GM18868 (cell line): ENCODE measurements at regions not wholly inside any gene's neighbourhood (a gene's known extent, or its start where the extent isn't known, plus 50 kb on each side); places are given as distances from the start of the nearest gene placed in this dataset.
"Not testable (repeated sequence)": the region's sequence is repeated elsewhere in the genome, so short reads cannot be mapped to it uniquely, and the experiment has no call there.

ENCODE experiments used
- ATAC-seq: cut with Tn5 transposase; IDR thresholded peaks from one replicate; pipeline ENCODE4 v1.9.1; 2021; ENCODE audit warnings: mild to moderate bottlenecking, moderate library complexity; ENCODE audit not compliant: unreplicated experiment

DNA sequence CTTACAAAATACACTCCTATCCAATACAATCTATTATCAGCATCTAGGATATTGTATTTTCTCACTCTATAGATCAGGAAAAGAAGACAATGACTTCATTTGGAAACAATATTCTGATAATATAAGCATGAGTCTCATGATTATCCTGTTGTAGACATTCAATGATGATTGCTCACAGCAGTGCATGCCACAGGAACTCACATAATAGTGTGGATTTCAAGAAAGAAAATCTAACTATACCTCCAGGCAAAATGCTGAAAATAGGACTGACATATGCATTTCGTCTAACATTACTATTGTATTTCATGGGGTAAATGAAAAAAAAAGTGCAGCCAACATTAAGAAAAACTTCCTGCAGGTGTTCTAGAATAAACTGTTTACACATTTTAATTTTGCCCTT is 122.6 kb downstream of the POSTN start:
- ATAC-seq, result no peak

DNA sequence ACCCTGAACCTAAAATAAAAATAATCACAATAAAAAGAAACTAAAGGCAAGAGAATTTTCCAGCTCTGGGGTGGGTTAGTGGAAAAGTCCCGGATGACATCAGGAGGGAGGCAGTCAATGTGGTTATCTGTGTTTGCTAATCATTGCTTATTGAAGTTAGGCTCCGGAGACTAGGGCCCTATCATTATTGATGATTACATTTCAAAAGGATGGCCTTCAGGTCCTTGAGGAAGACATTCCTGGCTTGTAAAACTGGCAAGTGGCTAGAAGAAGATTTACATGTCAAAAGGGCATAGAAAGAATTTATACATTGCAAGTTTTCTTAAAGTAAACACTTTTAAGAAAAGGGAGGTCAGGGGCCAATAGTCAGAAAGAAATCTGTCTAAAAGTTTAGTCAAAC is 123.4 kb downstream of the POSTN start:
- no peak for ATAC-seq

DNA sequence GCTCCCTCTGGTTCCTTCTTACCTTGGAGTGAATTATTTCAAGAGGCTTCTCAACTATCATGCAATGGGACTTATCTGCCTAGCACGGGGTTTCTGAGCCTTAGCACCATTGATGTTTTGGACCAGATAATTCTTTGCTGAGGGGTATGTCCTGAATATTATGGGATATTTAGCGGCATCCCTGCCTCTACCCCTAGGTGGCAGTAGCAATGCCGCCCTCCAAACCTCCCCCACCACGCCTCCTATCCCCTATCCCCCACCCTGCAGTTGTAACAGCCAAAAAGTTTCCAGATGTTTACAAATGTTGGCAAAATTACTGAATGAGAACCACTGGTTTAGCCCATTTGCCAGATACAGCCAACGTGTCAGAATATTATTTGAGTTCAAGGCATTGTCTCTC is 125.5 kb downstream of the POSTN start:
- ATAC-seq, result no peak

DNA sequence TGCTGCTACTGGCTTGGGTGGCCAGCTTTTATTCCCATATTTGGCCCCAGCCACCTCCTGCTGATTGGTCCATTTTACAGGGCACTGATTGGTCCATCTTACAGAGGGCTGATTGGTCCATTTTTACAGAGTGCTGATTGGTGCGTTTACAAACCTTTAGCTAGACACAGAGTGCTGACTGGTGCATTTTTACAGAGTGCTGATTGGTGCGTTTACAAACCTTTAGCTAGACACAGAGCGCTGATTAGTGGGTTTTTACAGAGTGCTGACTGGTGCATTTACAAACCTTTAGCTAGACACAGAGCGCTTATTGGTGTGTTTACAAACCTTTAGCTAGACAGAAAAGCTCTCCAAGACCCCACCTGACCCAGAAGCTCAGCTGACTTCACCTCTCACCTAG is 126.3 kb downstream of the POSTN start:
- ATAC-seq, result not testable (repeated sequence)

DNA sequence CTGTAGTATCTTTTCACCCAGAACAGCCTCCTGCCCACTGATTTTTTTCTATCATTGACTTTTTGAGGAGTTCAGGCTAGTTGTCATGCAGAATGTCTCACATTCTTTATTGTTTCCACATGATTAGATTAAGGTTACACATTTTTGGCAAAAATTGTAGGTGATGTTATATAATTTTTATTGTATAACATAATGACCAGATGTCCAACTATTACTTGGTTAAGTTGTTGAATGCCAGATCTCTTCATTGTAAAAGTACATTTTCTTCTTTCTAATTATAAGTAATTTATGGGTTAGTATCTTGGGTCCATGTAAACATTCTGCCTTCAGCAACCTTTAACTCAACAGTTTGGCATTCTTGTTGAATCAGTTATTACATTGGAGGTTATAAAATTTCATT is 138.4 kb downstream of the POSTN start:
- ATAC-seq, result no peak

DNA sequence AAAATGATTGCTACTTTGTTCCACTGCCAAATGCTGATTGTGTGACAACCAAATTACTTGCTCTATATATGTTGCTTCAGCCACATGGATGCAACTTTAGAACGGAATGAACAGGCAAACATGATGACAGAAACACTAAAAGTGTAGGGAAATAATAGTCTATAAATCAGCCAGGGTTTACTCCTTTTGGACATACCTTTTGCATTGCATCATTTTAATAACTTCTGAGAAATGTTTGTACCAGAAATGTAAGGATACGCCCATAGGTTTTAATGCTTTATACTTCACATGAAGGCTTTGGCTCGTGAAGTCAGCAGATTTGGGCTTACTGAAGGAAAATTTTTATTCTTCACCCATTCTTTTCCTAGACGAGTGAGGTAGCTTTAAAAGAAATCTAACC is 141.0 kb downstream of the POSTN start:
- ATAC-seq, result no peak

DNA sequence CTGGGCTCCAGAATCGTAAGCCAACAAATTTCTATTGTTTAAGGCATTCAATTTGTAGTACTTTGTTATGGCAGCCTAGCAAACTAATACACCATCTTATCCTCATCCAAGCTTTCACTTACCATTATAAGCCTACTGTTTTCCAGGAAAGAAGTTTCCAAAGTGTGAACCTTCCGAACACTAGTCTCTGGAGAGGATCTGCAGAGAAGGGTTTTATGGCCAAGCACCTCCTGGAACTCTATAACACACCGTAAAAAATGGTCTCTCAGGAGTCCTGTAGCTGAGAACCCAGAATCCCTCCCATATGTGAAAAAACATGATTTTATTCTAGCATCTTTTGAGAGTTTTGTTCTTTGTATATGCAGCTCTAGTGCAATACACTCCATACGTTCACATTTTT is 142.1 kb downstream of the POSTN start:
- ATAC-seq, result no peak

DNA sequence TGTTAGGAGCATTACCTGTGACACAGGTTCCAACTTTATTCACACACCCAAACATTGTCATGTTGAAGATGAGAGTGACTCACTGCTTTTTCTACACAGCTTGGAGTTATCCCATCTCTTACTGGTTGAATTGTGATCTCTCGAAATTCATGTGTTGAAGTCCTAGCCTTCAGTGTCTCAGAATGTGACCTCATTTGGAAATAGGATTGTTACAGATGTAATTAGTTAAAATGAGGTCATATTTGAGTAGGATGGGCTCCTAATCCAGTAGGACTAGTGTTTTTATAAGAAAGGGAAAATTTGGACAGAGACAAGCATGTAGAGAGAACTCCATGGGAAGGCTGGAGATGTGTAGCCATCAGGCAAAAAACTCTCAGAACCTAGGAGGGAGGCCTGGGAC is 142.5 kb downstream of the POSTN start:
- ATAC-seq, result no peak

DNA sequence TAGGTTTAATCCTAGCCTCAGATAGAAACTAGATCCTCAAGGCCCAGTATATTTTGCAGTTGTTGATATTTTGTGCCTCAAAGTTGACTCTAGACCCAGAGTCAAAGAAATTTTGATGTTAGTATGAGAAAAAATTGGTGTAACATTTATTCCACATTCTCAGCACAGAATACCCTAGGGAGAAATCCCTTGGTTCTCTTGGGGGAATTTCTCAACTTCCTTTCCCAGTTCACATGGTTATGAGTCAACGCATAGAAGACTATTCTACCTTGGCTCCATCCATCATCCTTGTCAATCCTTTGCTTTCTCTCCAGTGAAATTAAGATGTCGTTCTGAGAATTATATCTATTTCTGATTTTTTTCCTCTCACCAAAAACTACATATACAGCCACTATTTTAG is 145.3 kb downstream of the POSTN start:
- ATAC-seq, result no peak

DNA sequence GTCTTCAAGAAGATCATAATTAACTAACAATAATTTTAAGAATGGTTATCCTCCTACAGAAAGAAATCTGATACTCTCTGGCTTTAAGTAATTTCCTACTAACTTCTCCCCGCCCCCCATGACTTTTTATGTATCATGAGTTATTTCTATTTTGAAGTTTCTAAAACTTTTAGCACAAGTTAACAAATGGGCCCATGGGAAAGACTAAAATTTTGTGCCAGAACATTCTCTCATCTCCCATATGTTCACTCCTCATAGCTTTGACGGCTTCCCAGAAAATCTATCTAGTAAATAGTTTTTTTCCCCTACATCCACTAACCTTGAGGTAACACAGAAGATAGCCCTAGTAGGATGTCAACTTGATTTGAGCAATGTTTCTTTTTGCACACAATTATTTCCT is 148.3 kb downstream of the POSTN start:
- ATAC-seq, result no peak

DNA sequence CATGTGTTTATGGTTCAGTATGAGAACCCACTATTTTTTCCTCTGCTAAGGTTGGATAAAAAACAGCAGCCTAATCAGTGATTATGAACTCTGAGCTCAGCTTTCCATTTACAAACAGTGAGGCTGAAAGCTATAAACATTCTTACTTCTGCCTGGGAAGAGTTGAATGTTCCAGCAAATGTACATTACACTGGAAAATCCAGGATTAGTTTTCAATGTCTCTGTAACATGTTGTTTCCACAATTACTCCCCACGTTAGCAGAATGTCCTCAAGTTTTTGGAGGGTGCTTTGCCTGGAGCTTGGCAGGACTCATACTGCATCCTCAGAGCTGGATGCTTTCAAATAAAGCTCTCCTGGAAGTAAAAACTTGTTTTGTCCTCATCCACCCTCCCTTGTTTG is 150.4 kb downstream of the POSTN start:
- no peak for ATAC-seq

DNA sequence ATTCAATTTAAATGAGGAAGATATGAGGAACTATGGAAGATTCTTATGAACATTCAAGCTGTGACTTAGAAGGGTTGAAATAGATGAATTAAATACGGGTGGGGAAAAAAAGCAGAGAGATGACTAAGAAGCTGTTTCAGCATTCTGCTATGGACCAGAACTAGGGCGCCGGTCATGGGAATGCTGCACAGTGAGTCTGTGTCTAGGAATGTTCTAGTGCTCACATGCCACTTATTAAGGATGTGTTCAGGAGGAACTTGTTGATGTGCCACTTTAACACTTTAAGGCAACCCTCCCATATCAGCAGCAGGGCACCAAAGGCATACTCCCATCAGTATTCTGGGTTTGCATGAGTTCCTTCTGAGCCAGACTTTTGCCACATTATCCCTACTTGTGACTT is 152.1 kb downstream of the POSTN start:
- ATAC-seq, result no peak

DNA sequence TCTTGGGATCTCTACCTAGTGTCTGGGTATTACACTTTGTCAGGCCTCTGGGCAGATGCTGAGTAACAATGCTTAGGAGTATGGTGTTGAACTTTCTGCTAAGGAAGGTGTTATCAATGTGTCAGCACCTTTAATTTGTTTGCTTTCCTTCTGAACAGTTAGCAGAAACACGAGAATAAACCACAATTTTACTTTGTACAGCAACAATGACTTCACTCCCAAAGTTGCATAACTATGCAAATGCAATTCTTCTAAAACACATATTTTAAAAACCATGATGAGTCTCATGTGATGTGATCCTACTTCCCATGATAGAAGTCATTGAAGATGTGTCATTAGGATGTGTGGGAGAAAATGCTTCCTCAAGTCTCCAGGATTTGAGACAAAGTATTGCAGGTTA is 155.0 kb downstream of the POSTN start:
- no peak for ATAC-seq

DNA sequence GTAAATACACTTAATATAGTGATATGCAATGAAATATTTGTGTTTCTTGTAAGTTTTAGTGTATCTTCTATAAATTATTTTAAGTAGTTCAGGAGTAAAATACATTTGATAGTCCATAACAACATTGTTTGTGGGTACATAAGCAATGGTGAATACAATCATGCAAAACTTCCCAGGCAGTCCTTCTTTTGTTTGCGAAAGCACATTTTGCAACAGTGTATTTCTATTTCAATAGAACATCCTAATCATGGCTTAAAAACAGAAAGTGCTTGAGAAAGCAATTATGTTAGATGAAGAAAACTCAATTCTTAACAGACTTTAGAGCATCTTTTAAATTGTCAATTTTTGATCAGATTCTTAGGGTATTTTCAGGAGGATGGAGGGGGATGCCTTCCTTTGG is 155.6 kb downstream of the POSTN start:
- no peak for ATAC-seq

DNA sequence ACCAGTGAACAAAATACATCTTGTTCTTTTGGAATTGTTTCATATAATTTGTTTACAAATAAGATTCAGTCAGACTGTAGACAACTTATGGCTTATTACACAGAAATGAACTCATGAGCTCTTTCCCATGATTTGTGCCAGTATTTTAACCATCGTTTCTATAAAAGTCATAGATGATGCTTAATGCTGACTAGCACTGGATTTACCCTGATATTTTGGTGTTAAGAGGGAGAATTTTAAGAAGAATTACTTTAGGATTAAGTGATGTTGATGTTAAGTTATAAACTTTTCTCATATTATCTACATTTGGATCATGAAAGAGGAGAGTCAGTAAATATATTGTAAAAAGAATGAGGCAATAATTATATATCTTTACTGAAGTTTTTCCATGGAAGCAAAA is 162.7 kb downstream of the POSTN start:
- no peak for ATAC-seq

DNA sequence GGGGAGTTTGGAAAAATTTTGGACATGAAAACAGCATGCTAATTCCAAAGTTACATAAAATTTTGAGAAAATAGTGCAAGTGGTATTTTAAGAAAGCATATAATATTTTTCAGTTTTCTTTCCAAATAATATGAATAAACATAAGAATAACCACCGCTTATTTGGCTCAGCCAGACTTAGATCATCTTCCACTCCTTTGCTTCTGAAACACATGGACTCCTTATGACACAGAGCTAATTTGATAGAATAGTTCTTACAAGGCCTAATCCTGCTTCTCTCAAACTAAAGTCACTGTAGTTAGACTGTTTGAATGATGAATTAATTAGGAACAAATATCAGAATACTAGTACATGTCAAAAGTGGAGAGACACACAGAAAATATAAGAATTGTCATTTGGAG is 165.5 kb downstream of the POSTN start:
- no peak for ATAC-seq

DNA sequence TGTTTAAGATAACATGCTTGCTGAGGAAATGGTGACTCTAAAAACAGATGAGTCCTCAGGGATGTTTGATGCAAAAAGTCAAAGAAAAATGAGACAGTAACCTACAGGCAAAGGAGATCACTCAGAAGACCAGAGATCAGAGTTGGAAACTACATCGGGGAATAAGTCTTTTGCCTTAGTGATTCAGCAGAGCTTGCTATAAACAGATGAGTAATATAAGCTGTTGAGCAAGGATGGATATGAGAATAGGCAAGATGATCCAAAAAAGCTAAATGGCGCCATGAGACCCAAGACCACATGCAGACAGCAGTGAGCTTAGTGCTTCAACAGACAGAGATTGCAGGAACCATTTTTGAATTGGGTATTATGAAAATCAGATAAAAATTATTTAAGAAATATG is 168.6 kb downstream of the POSTN start:
- ATAC-seq, result no peak

DNA sequence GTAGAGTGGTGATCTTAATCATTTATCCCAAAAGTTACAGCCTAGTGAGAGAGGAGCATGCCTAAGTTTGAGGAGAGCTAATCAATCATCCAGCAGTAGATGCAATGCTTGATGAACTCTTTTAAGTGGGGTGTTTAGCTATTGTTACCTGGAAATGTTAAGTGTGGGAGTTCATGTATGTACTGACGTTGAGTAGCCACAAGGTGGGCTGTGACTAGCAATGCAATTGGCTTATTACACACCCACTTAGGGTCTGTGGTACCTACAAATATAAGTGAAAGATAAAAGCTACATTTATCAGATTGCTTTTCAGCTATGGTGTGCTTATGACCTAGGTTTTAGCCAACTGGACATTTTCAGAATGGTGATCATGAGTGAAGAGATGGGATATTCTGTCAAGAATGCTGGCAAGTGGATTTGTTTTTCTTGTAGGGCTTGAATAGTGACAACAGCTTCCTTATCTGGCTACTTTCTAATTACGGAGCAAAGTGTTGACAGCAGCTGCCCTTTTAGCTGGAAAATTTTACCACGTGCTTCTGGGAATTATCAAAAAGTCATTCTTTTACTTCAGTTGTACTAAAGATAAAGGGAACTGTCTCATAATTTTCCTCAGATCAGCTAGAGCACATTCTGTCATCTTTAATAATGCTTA is 170.6 kb downstream of the POSTN start:
- no peak for ATAC-seq

DNA sequence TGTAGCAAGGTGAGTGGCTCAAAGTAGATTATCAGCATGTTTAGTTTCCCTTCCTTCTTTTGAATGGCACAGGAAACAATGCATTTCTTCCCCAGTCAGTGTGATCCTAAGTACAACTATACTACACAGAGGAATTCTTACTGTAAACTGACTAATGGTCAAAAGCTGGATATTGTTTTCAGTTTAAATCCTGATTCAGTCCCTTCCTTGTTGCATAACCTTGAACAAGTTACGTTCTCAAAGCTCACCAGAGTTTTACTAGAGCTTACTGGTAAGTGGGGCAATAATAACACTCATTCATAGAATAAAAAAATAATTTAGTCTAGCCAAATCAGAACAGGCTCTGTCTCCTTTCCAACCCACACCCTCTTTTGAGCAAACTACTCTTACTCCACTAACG is 180.1 kb downstream of the POSTN start:
- ATAC-seq, result no peak

DNA sequence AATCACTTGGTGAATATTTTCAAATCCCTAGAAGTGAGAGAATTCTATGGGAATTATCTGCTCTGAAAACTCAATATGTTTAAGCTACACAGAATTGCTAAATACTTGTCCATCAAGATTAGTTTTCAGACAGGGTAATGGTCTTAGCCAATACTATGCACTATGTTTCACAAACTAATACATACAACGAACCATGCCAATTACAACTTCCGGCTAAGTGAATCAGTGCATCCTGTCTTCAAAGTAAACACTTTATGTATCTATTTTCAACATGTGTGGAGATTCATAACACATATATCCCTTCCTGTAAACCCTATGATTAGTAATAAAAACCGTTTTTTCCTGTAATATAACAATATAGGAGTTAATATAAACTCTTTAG is 181.5 kb downstream of the POSTN start:
- no peak for ATAC-seq

DNA sequence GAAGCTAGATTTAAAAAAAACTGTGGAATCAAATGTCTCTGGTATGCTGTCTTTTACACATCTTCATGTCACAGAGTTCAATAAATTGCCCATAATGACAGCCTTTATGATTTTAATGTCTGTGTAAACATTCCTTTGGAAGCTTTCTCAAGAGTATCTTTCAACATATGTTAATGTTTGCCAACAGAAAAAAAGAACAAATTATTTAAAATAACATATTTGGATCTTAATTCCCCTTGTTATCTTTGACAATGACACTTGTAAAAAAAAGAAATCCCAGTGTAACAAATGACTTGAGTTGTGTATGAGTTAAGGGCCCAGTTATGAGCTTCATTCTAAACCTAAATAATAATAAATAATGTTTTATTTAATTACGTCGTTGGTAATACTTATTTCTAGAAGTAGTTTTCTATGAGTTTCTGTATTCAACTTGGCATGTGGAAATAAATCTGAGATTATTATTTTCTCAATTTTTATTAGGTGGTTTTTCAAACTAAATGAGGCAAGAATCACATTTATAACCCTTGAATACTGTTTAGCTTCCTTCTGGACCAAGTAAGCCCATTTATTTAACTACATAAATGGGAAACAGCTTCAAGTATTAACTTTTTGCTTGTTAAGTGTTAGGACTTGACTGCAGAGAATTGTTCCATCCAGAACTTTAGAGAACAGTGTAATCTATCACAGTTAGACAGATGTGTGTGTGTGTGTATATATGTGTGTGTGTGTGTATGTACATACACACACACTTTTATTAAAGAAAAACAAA is 182.1 kb downstream of the POSTN start:
- ATAC-seq, result no peak

DNA sequence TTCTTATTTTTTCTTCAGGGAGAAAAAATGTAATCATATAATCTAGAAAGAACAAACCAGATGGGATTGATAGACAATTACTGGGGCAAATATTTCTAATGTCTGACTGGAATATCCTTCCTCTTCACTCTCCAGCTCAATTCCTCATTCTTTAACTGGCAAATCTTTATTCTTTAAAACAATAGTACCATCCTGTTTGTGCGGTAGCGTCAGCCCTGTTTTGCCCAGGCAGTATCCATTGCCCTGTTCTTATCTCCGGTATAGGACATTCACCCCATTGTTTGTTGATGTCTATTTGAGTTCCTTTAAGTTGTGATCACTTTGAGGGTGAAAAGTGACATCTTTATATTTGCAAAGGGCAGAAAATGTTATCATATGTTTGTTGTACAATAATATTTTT is 185.4 kb downstream of the POSTN start:
- ATAC-seq, result no peak
